Endothelial cell of umbilical vein (primary cell): ENCODE measurements at regions not wholly inside any gene's neighbourhood (a gene's known extent, or its start where the extent isn't known, plus 50 kb on each side); places are given as distances from the start of the nearest gene placed in this dataset.

ENCODE experiments used
- BruUV-seq: library from RNA; stranded (reverse); fragments of 400-500 nt; replicated peaks from 2 replicates; lab custom pipeline; 2021; lab: Mats Ljungman, UMichigan
- CTCF ChIA-PET: fragments of 300-600, 350-600 bp; sonication (Branson Sonifier 250); formaldehyde crosslinking; loops from one replicate; lab custom pipeline; 2021; ENCODE audit warnings: antibody characterized with exemption, inconsistent platforms; lab: Charles Lee
- POLR2A ChIA-PET: fragments of 300-600, 350-600 bp; sonication (Branson Sonifier 250); formaldehyde crosslinking; loops from one replicate; lab custom pipeline; 2021; ENCODE audit warnings: antibody characterized with exemption, inconsistent platforms; lab: Charles Lee
- DNase-seq: peaks from one replicate; pipeline ENCODE4 v3.0.0-alpha.2; 2011; ENCODE audit warnings: low read depth, low spot score
- FAIRE-seq: peaks from 2 replicates; lab custom pipeline; 2011; peaks lifted over from hg19 to GRCh38; lab: Jason Lieb, UNC
- H2AFZ ChIP-seq: 2 replicates; pipeline ENCODE4 v1.6.0; 2012; ENCODE audit warnings: low read depth, low read length, control low read depth, inconsistent platforms
- H3K27ac ChIP-seq: 2 replicates; pipeline ENCODE4 v1.5.1; 2011; ENCODE audit warnings: low read depth, mild to moderate bottlenecking, control low read depth, low read length, moderate library complexity; ENCODE audit not compliant: insufficient read depth
- H3K27me3 ChIP-seq, 2 experiments: 2 replicates each; pipeline versions ENCODE4 v1.6.0 to v1.6.1; 2011; ENCODE audit warnings: low read length in 2 of 2, mixed read lengths in 1 of 2; ENCODE audit not compliant: control insufficient read depth in 2 of 2, insufficient read depth in 2 of 2
- H3K36me3 ChIP-seq, 2 experiments: 2 replicates in 1 of 2; 3 replicates in 1 of 2; pipeline ENCODE4 v1.5.1; 2011; ENCODE audit warnings: low read length in 2 of 2, mild to moderate bottlenecking in 1 of 2, moderate library complexity in 1 of 2; ENCODE audit not compliant: control insufficient read depth in 2 of 2, insufficient read depth in 2 of 2; ENCODE audit errors: extremely low read depth in 1 of 2
- H3K4me1 ChIP-seq: 3 replicates; pipeline ENCODE4 v1.5.1; 2011; ENCODE audit warnings: mild to moderate bottlenecking, low read length; ENCODE audit not compliant: control insufficient read depth, insufficient read depth; ENCODE audit errors: extremely low read depth
- H3K4me2 ChIP-seq: 2 replicates; pipeline ENCODE4 v1.6.1; 2011; ENCODE audit warnings: low read length, control low read depth, mixed read lengths; ENCODE audit not compliant: insufficient read depth
- H3K4me3 ChIP-seq, 3 experiments: fragments of 200-600 bp in 1 of 3; sonication (generic), shearing (Covaris generic) in 1 of 3; replicated peaks in 1 of 3; 2 replicates each; pipeline ENCODE4 v1.5.1; 2011 to 2016; ENCODE audit warnings: control low read depth in 3 of 3, low read length in 3 of 3, mild to moderate bottlenecking in 2 of 3, inconsistent platforms in 1 of 3, low read depth in 1 of 3, moderate library complexity in 1 of 3; ENCODE audit not compliant: insufficient read depth in 1 of 3
- H3K79me2 ChIP-seq: 2 replicates; pipeline ENCODE4 v1.6.0; 2012; ENCODE audit warnings: low read length, inconsistent platforms; ENCODE audit not compliant: control insufficient read depth, insufficient read depth
- H3K9ac ChIP-seq: replicated peaks from 2 replicates; pipeline ENCODE3; 2011; ENCODE audit warnings: low read length, control low read depth; ENCODE audit not compliant: insufficient read depth; ENCODE audit errors: extremely low read depth
- H3K9me1 ChIP-seq: replicated peaks from 3 replicates; pipeline ENCODE4 v1.6.0; 2011; ENCODE audit warnings: mild to moderate bottlenecking, low read length; ENCODE audit not compliant: control insufficient read depth, insufficient read depth; ENCODE audit errors: extremely low read depth
- H3K9me3 ChIP-seq: replicated peaks from 2 replicates; pipeline ENCODE4 v1.5.1; 2012; ENCODE audit warnings: low read length, inconsistent platforms; ENCODE audit not compliant: control insufficient read depth, insufficient read depth
- H4K20me1 ChIP-seq: replicated peaks from 2 replicates; pipeline ENCODE3; 2011; ENCODE audit warnings: mild to moderate bottlenecking, low read length; ENCODE audit not compliant: control insufficient read depth, insufficient read depth; ENCODE audit errors: extremely low read depth
- EZH2 ChIP-seq: IDR thresholded peaks from 2 replicates; pipeline ENCODE4 v1.6.1; 2012; ENCODE audit warnings: borderline replicate concordance, low read depth, mild to moderate bottlenecking, moderate library complexity, low read length, inconsistent platforms; ENCODE audit not compliant: severe bottlenecking
- FOS ChIP-seq: IDR thresholded peaks from 2 replicates; pipeline ENCODE4 v1.6.1; 2011; ENCODE audit warnings: mild to moderate bottlenecking, low read length, moderate library complexity, borderline replicate concordance; ENCODE audit not compliant: insufficient read depth
- JUN ChIP-seq: IDR thresholded peaks from 2 replicates; pipeline ENCODE4 v1.6.1; 2011; ENCODE audit warnings: borderline replicate concordance, low read depth; ENCODE audit not compliant: insufficient read length, insufficient read depth
- MYC ChIP-seq: IDR thresholded peaks from one replicate; pipeline ENCODE4 v1.6.1; 2011; ENCODE audit warnings: mild to moderate bottlenecking, low read depth, low read length
- POLR2A ChIP-seq: IDR thresholded peaks from 2 replicates; pipeline ENCODE4 v1.6.1; 2012; ENCODE audit warnings: low read depth, mild to moderate bottlenecking, control low read depth, low read length
- POLR2AphosphoS5 ChIP-seq: IDR thresholded peaks from 2 replicates; pipeline ENCODE4 v1.6.1; 2012; ENCODE audit warnings: low read depth, mild to moderate bottlenecking, control low read depth, low read length, moderate library complexity; ENCODE audit not compliant: insufficient read depth
- dilution Hi-C: fragments of 300-500 bp; cut with MboI; formaldehyde crosslinking; loops from one replicate; pipeline ENCODE4 v1.15.0; 2019; ENCODE audit warnings: low sequenced_read_pairs; ENCODE audit not compliant: extremely low pct_ligation_motif_present
- intact Hi-C: fragments of 100-400 bp; cut with micrococcal nuclease; formaldehyde crosslinking; loops from one replicate; pipeline ENCODE4 v1.10.0; 2022
- TF ChIP-seq, protein P1 (sequence below), 2 donors: IDR thresholded peaks; 1 replicate in 1 of 2; 2 replicates in 1 of 2; pipeline ENCODE4 v1.5.1; 2011; ENCODE audit warnings: low read length in 2 of 2, mild to moderate bottlenecking in 2 of 2, moderate library complexity in 2 of 2, control low read depth in 1 of 2, inconsistent platforms in 1 of 2, low read depth in 1 of 2; ENCODE audit not compliant: insufficient read depth in 1 of 2; ENCODE audit errors: extremely low read depth in 1 of 2
- TF ChIP-seq, protein P2 (sequence below): IDR thresholded peaks from 2 replicates; pipeline ENCODE4 v1.6.1; 2011; ENCODE audit not compliant: insufficient read depth, insufficient read length

DNA sequence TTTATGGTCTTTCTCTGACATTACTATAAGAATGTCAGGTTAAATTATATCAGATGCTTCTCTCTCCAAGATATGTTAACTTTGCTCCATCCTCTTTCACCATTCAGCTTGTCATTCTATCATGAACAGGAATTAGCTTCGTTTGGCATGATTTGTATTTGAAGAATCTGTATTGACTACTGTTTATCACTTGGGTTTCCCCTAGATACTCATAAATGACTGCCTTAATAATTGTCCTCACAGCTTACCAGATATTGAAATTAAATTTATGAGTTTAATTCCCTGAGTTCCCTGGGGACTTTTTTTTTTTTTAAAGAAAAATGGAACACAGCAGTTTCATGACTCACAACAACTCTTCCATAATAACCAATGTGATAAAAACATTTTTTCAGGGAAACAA lies 76.2 kb upstream of the EOLA2 start:
- no peaks in the 10 kb centered on the region for H3K9me3 ChIP-seq
- dilution Hi-C loops, result no loop called here

More for the DNA sequence above, 76.2 kb upstream of the EOLA2 start:
- H3K4me2 ChIP-seq, result no peak overlapping the region
- no peak for FAIRE-seq
- TF ChIP-seq, protein P1, sequence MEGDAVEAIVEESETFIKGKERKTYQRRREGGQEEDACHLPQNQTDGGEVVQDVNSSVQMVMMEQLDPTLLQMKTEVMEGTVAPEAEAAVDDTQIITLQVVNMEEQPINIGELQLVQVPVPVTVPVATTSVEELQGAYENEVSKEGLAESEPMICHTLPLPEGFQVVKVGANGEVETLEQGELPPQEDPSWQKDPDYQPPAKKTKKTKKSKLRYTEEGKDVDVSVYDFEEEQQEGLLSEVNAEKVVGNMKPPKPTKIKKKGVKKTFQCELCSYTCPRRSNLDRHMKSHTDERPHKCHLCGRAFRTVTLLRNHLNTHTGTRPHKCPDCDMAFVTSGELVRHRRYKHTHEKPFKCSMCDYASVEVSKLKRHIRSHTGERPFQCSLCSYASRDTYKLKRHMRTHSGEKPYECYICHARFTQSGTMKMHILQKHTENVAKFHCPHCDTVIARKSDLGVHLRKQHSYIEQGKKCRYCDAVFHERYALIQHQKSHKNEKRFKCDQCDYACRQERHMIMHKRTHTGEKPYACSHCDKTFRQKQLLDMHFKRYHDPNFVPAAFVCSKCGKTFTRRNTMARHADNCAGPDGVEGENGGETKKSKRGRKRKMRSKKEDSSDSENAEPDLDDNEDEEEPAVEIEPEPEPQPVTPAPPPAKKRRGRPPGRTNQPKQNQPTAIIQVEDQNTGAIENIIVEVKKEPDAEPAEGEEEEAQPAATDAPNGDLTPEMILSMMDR (IDR thresholded peaks at IDR 0.05; ENCODE audit: extremely low read depth in 1 of 2, insufficient read depth in 1 of 2, low read depth in 1 of 2, low read length in 2 of 2), result no peak
- no peak for TF ChIP-seq EZH2
- TF ChIP-seq, protein P2, sequence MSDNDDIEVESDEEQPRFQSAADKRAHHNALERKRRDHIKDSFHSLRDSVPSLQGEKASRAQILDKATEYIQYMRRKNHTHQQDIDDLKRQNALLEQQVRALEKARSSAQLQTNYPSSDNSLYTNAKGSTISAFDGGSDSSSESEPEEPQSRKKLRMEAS, result no peak
- TF ChIP-seq MYC, result no peak
- TF ChIP-seq FOS, result no peak
- TF ChIP-seq POLR2A, result no peak
- no peak for TF ChIP-seq JUN
- no peak for TF ChIP-seq POLR2AphosphoS5
- H3K4me1 ChIP-seq, result no peaks in the 10 kb centered on the region
- H3K27ac ChIP-seq, result no peak overlapping the region
- no peaks in the 10 kb centered on the region for H3K9me1 ChIP-seq
- H3K27me3 ChIP-seq, result no peaks in the 10 kb centered on the region
- DNase-seq, result no peak
- no peak overlapping the region for H3K9ac ChIP-seq
- H3K36me3 ChIP-seq, result no peaks in the 10 kb centered on the region
- H3K4me3 ChIP-seq, result no peak overlapping the region
- H2AFZ ChIP-seq, result no peak overlapping the region
- ChIA-PET POLR2A (no interaction called here), CTCF (no interaction called here)
- H3K79me2 ChIP-seq, result no peaks in the 10 kb centered on the region
- no peaks in the 10 kb centered on the region for H4K20me1 ChIP-seq
- intact Hi-C loops, result no loop called here
- no TSS peak for BruUV-seq
